ENCODE measurements at regions not wholly inside any gene's neighbourhood (a gene's known extent, or its start where the extent isn't known, plus 50 kb on each side); places are given as distances from the start of the nearest gene placed in this dataset.
A peak's percentile ranks its signal among the peaks of the same experiment; 100 is the strongest.

- no peak for TF ChIP-seq CTCF (IDR thresholded peaks at IDR 0.05)
Measured at GRCh38 chr9:86633945-86634344, 279.7 kb upstream of the TUT7 start.

GRCh38 chr9:86632537-86632936 lies 278.3 kb upstream of the TUT7 start:
- no peak for TF ChIP-seq CTCF (IDR thresholded peaks at IDR 0.05)

GRCh38 chr9:86629530-86629929 lies 275.3 kb upstream of the TUT7 start:
- TF ChIP-seq CTCF (IDR thresholded peaks at IDR 0.05) = no peak

- TF ChIP-seq CTCF (IDR thresholded peaks at IDR 0.05) = no peak
Measured at GRCh38 chr9:86626802-86627201, 272.6 kb upstream of the TUT7 start.

- TF ChIP-seq CTCF (IDR thresholded peaks at IDR 0.05) = no peak
Measured at GRCh38 chr9:86624630-86625029, 270.4 kb upstream of the TUT7 start.

- TF ChIP-seq CTCF (IDR thresholded peaks at IDR 0.05) = peak; percentile 70
Measured at GRCh38 chr9:86614871-86615849, 260.9 kb upstream of the TUT7 start.

GRCh38 chr9:86613943-86614342 lies 259.7 kb upstream of the TUT7 start:
- no peak for TF ChIP-seq CTCF (IDR thresholded peaks at IDR 0.05)
